ENCODE measurements at regions not wholly inside any gene's neighbourhood (a gene's known extent, or its start where the extent isn't known, plus 50 kb on each side); places are given as distances from the start of the nearest gene placed in this dataset.

GRCh38 chr3:187594272-187594671, 75.9 kb downstream of the SST start:
- TF ChIP-seq POLR2A (IDR thresholded peaks at IDR 0.05; ENCODE audit: low read length) (no peak), GATA1 (IDR thresholded peaks at IDR 0.05; ENCODE audit: low read depth, low read length) (no peak)

Data from erythroblast (primary cell).